ENCODE measurements at regions not wholly inside any gene's neighbourhood (a gene's known extent, or its start where the extent isn't known, plus 50 kb on each side); places are given as distances from the start of the nearest gene placed in this dataset.
"Not testable (repeated sequence)": the region's sequence is repeated elsewhere in the genome, so short reads cannot be mapped to it uniquely, and the experiment has no call there.

DNA sequence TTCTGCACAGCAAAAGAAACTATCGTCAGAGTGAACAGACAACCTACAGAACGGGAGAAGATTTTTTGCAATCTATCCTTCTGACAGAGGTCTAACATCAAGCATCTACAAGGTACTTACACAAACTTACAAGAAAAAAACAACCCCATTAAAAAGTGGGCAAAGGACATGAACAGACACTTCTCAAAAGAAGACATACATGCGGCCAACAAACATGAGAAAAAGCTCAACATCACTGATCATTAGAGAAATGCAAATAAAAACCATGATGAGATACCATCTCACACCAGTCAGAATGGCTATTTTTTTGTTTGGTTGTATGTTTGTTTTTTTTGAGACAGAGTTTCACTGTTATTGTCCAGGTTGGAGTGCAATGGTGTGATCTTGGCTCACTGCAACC lies 131.5 kb upstream of the MED13 start:
- not testable (repeated sequence) for DNase-seq

GRCh38 chr17:62194401-62194800 lies 129.3 kb upstream of the MED13 start:
- DNase-seq: no peak

DNA sequence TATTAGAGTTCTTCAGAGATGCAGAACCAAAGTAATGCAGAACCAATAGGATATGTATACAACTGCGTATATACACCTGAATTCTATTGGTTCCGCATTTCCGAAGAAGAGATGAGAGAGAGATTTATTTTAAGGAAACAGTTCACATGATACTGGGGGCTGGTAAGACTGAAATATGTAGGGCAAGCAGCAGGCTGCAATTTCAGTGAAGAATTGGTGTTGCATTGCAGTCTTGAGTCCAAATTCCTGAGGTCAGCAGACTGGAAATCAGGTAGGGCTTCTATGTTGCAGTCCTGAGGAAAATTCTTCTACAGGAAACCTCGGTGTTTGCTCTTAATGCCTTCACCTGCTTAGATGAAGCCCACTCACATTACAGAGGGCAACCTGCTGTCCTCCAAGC lies 128.2 kb upstream of the MED13 start:
- DNase-seq: no peak

DNA sequence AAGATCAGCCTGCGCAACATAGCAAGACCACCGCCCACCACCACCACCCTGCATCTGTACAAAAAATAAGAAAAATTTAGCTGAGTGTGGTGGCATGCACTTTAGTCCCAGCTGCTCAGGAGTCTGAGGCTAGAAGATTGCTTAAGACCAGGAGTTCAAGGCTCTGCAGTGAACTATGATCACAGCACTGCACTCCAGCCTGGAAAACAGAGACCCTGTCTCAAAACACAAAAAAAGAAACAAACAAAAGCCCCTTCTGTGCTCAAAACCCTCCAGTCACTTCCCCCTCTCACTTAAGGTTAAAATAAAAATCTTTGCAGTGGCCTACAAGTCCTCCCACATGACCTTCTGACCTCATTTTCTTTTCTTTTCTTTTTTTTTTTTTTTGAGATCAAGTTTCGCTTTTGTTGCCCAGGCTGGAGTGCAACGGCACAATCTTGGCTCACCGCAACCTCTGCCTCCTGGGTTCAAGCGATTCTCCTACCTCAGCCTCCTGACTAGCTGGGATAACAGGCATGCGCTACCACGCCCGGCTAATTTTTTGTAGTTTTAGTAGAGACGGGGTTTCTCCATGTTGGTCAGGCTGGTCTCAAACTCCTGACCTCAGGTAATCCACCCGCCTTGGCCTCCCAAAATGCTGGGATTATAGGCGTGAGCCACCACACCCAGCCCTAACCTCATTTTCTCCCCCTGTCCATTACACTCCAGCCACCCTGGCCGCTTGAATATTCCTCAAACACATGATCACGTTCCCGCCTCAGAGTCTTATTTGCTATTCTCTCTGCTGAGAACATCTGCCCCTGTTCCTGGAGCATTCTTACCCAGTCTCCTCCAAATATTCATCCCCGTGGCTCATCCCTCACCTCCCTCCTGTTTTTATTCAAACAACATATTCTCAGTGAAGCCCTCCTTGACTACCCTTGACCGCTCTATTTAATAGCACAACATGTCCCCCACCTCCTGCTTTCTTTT lies 126.6 kb upstream of the MED13 start:
- no peak for DNase-seq

DNA sequence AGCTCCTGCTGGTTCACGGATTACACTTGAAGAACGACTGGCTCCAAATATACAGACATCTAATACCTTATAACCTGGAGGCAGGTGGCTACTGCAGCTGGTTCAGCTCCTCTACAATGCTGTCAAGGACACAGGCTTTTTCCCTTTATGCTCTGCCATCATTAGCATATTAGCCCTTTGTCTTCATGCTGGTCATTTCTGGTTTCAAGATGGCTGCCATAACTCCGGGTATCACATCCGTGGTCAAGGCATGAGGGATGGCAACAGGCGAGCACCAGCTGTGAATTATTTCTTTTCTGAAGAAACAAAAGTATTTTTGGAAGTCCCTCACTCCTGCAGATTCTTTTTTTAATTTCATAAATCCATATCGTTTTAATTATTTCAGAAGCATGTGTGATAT lies 124.3 kb upstream of the MED13 start:
- DNase-seq: no peak

GRCh38 chr17:62188713-62189112 lies 123.6 kb upstream of the MED13 start:
- DNase-seq: no peak

DNA sequence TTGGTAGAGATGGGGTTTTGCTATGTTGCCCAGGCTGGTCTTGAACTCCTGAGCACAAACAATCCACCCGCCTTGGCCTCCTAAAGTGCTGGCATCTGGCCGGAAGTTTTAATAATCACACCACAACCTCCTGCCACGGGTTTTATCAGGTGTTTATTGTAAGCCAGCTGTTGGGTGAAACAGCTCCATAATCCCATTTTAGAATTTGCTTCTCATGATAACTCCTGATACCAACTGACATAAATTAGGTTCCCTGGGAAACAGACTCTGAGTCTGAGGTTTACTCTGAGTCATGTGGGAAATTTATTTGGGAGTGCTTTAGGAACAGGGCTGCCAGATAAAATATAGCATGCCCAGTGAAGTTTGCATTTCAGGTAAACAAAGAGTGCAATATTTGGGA lies 122.6 kb upstream of the MED13 start:
- DNase-seq: no peak

- DNase-seq: no peak
These were observed 121.8 kb upstream of the MED13 start for GRCh38 chr17:62186841-62187240.

GRCh38 chr17:62180772-62181171 lies 115.7 kb upstream of the MED13 start:
- no peak for DNase-seq

GRCh38 chr17:62179525-62180161 lies 114.6 kb upstream of the MED13 start:
- DNase-seq: no peak

GRCh38 chr17:62178579-62178978 lies 113.5 kb upstream of the MED13 start:
- DNase-seq: no peak

GRCh38 chr17:62172492-62173291 lies 107.6 kb upstream of the MED13 start:
- no peak for DNase-seq

DNA sequence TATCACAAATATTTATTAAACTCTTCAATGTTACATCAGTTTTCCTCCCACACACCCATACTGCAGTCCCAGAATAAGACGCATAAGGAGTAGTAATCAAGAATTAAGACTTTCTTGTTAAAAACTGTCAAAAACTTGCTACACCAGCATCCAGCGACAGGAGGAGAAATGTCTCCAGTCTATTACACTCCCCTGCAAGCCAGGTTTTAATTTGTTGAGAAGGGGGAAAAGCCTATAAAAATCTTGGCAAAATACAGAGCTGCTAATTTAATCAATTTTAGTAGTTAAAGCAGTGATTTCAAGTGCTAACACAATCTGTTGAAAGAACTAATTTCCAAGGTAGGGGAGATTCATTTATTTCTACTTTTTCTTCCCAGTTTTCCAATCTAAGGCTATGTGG lies 102.0 kb upstream of the MED13 start:
- no peak for DNase-seq

- no peak for DNase-seq
These were observed 100.0 kb upstream of the MED13 start for GRCh38 chr17:62164747-62165722.

- no peak for DNase-seq
These were observed 98.8 kb upstream of the MED13 start for GRCh38 chr17:62163847-62164246.

DNA sequence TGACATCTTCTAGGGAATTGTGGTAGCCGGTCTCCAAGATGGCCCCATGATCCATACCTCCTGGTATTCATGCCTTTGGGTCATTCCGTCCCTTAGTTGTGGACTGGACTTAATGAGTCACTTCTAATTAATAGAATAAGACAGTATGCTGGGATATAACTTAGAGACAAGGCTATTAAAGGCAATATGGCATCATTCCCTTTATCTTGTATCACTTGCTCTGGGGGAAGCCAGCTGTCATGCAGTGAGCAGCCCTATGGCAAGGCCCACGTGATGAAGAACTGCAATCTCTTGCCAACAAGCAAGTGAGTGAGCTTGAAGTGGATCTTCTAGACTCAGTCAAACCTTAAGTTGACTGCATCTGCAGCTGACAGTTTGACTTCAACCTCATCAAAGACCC lies 97.8 kb upstream of the MED13 start:
- no peak for DNase-seq

GRCh38 chr17:62161405-62162148 lies 96.5 kb upstream of the MED13 start:
- DNase-seq: no peak

- DNase-seq: no peak
These were observed 95.7 kb upstream of the MED13 start for GRCh38 chr17:62160816-62161215.

DNA sequence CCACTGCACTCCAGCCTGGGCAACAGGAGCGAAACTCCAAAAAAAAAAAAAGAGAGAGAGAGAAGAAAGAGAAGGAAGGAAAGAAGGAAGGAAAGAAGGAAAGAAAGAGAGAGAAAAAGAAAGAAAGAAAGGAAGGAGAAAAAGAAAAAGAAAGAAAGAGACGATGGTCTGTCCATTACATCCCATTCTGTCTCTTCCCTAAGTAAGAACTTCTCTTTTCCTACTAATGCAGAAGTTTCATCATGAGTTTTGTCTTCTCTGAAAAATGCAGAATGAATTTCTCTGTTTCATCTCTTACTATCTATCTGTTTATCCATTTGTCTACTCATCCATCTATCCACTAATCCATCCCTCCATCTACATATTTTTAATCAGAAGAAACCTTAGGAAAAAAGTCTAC lies 94.9 kb upstream of the MED13 start:
- no peak for DNase-seq

DNA sequence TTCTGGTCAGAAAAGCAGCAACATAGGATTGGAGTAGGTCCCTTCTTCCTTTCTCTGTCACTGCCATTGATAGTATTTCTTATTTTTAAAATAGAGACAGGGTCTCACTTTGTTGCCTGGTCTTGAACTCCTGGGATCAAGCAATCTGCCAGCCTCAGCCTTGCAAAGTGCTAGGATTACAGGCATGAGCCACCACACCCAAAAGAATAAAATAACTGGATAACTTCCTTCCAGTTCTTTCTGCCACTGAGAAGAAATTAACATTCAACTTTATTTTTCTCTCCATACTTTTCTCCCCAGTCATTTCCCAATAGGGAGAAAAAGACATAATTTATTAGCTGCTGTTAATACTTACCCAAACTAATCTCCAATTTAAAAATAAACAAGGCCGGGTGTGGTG lies 91.9 kb upstream of the MED13 start:
- DNase-seq: no peak

- DNase-seq: no peak
These were observed 89.8 kb upstream of the MED13 start for GRCh38 chr17:62154909-62155308.

- no peak for DNase-seq
These were observed 85.4 kb upstream of the MED13 start for GRCh38 chr17:62150471-62150870.
